Activated naive CD4-positive, alpha-beta T cell treated with anti-CD3 and anti-CD28 coated beads, Interleukin-2, amount 50 U/mL, for 24 hours (primary cell): ENCODE measurements at regions not wholly inside any gene's neighbourhood (a gene's known extent, or its start where the extent isn't known, plus 50 kb on each side); places are given as distances from the start of the nearest gene placed in this dataset.
"Not testable (repeated sequence)": the region's sequence is repeated elsewhere in the genome, so short reads cannot be mapped to it uniquely, and the experiment has no call there.

ENCODE experiments used
- H3K27ac Mint-ChIP-seq: one replicate; pipeline ENCODE4 v1.8.0; 2021; ENCODE audit warnings: mild to moderate bottlenecking, mixed read lengths
- H3K27me3 Mint-ChIP-seq: one replicate; pipeline ENCODE4 v1.8.0; 2021; ENCODE audit warnings: mixed read lengths
- H3K36me3 Mint-ChIP-seq: one replicate; pipeline ENCODE4 v1.8.0; 2021; ENCODE audit warnings: mixed read lengths
- H3K4me1 Mint-ChIP-seq: one replicate; pipeline ENCODE4 v1.8.0; 2021; ENCODE audit warnings: mixed read lengths
- H3K4me3 Mint-ChIP-seq: one replicate; pipeline ENCODE4 v1.8.0; 2021; ENCODE audit warnings: mild to moderate bottlenecking, mixed read lengths
- H3K9me3 Mint-ChIP-seq: one replicate; pipeline ENCODE4 v1.8.0; 2021; ENCODE audit warnings: mixed read lengths

GRCh38 chr17:13415871-13416416 is 185.8 kb downstream of the HS3ST3A1 start:
- Mint-ChIP-seq H3K9me3 (peaks cover 7% of the 10 kb centered on the region), H3K4me1 (no peaks in the 10 kb centered on the region), H3K27ac (no peak overlapping the region), H3K27me3 (peaks cover 13% of the 10 kb centered on the region), H3K36me3 (no peaks in the 10 kb centered on the region), H3K4me3 (no peak overlapping the region)

- not testable (repeated sequence) for H3K4me1 Mint-ChIP-seq, H3K9me3 Mint-ChIP-seq, H3K36me3 Mint-ChIP-seq, H3K4me3 Mint-ChIP-seq
- Mint-ChIP-seq H3K27ac (peak overlapping the region; percentile 6), H3K27me3 (peaks cover 11% of the 10 kb centered on the region)
Observed at GRCh38 chr17:13415200-13415599, 186.5 kb downstream of the HS3ST3A1 start.

- Mint-ChIP-seq H3K4me1 (no peaks in the 10 kb centered on the region), H3K4me3 (no peak overlapping the region), H3K27me3 (peaks cover 7% of the 10 kb centered on the region), H3K36me3 (no peaks in the 10 kb centered on the region), H3K9me3 (peaks cover 7% of the 10 kb centered on the region), H3K27ac (no peak overlapping the region)
Observed at GRCh38 chr17:13413001-13413400, 188.7 kb downstream of the HS3ST3A1 start.

GRCh38 chr17:13410874-13411273 is 190.9 kb downstream of the HS3ST3A1 start:
- no peaks in the 10 kb centered on the region for H3K4me1 Mint-ChIP-seq
- H3K27ac Mint-ChIP-seq = no peak overlapping the region
- peaks cover 5% of the 10 kb centered on the region for H3K27me3 Mint-ChIP-seq
- H3K36me3 Mint-ChIP-seq = no peaks in the 10 kb centered on the region
- H3K4me3 Mint-ChIP-seq = no peak overlapping the region
- H3K9me3 Mint-ChIP-seq = peaks cover 7% of the 10 kb centered on the region

GRCh38 chr17:13410214-13410613 is 191.5 kb downstream of the HS3ST3A1 start:
- H3K36me3 Mint-ChIP-seq = no peaks in the 10 kb centered on the region

GRCh38 chr17:13409455-13409854 is 192.3 kb downstream of the HS3ST3A1 start:
- H3K27ac Mint-ChIP-seq = no peak overlapping the region
- H3K27me3 Mint-ChIP-seq = peaks cover 5% of the 10 kb centered on the region
- no peaks in the 10 kb centered on the region for H3K9me3 Mint-ChIP-seq
- H3K4me1 Mint-ChIP-seq = no peaks in the 10 kb centered on the region
- no peak overlapping the region for H3K4me3 Mint-ChIP-seq
- no peaks in the 10 kb centered on the region for H3K36me3 Mint-ChIP-seq

More at GRCh38 chr17:13410214-13410613, 191.5 kb downstream of the HS3ST3A1 start:
- H3K4me1 Mint-ChIP-seq = no peaks in the 10 kb centered on the region
- H3K27me3 Mint-ChIP-seq = peaks cover 5% of the 10 kb centered on the region
- H3K27ac Mint-ChIP-seq = no peak overlapping the region
- no peak overlapping the region for H3K4me3 Mint-ChIP-seq
- peaks cover 2% of the 10 kb centered on the region for H3K9me3 Mint-ChIP-seq

GRCh38 chr17:13407381-13407780 is 194.3 kb downstream of the HS3ST3A1 start:
- no peak overlapping the region for H3K4me3 Mint-ChIP-seq
- no peaks in the 10 kb centered on the region for H3K4me1 Mint-ChIP-seq
- H3K27ac Mint-ChIP-seq = no peak overlapping the region
- no peaks in the 10 kb centered on the region for H3K36me3 Mint-ChIP-seq
- peaks cover 2% of the 10 kb centered on the region for H3K27me3 Mint-ChIP-seq
- H3K9me3 Mint-ChIP-seq = no peaks in the 10 kb centered on the region

GRCh38 chr17:13405807-13406206 is 195.9 kb downstream of the HS3ST3A1 start:
- Mint-ChIP-seq H3K9me3 (no peaks in the 10 kb centered on the region), H3K27ac (no peak overlapping the region), H3K27me3 (peaks cover 2% of the 10 kb centered on the region)

GRCh38 chr17:13405080-13405479 is 196.6 kb downstream of the HS3ST3A1 start:
- H3K4me1 Mint-ChIP-seq = no peaks in the 10 kb centered on the region
- H3K27ac Mint-ChIP-seq = no peak overlapping the region
- H3K9me3 Mint-ChIP-seq = no peaks in the 10 kb centered on the region
- no peaks in the 10 kb centered on the region for H3K36me3 Mint-ChIP-seq
- no peak overlapping the region for H3K4me3 Mint-ChIP-seq
- H3K27me3 Mint-ChIP-seq = peaks cover 3% of the 10 kb centered on the region

More at GRCh38 chr17:13405807-13406206, 195.9 kb downstream of the HS3ST3A1 start:
- Mint-ChIP-seq H3K36me3 (no peaks in the 10 kb centered on the region), H3K4me3 (no peak overlapping the region), H3K4me1 (no peaks in the 10 kb centered on the region)

- Mint-ChIP-seq H3K27me3 (peaks cover 3% of the 10 kb centered on the region), H3K9me3 (no peaks in the 10 kb centered on the region), H3K4me3 (no peak overlapping the region), H3K4me1 (no peaks in the 10 kb centered on the region), H3K36me3 (no peaks in the 10 kb centered on the region), H3K27ac (no peak overlapping the region)
Observed at GRCh38 chr17:13403982-13404946, 197.5 kb downstream of the HS3ST3A1 start.

- Mint-ChIP-seq H3K4me1 (no peaks in the 10 kb centered on the region), H3K4me3 (no peak overlapping the region), H3K36me3 (no peaks in the 10 kb centered on the region), H3K27me3 (peaks cover 3% of the 10 kb centered on the region), H3K9me3 (no peaks in the 10 kb centered on the region), H3K27ac (no peak overlapping the region)
Observed at GRCh38 chr17:13400491-13400890, 201.2 kb downstream of the HS3ST3A1 start.

GRCh38 chr17:13398853-13399252 is 202.9 kb downstream of the HS3ST3A1 start:
- Mint-ChIP-seq H3K27me3 (peaks cover 3% of the 10 kb centered on the region), H3K9me3 (no peaks in the 10 kb centered on the region), H3K36me3 (no peaks in the 10 kb centered on the region), H3K27ac (no peak overlapping the region), H3K4me3 (no peak overlapping the region), H3K4me1 (no peaks in the 10 kb centered on the region)

GRCh38 chr17:13398091-13398490 is 203.6 kb downstream of the HS3ST3A1 start:
- H3K4me1 Mint-ChIP-seq = no peaks in the 10 kb centered on the region
- no peaks in the 10 kb centered on the region for H3K36me3 Mint-ChIP-seq
- no peak overlapping the region for H3K27ac Mint-ChIP-seq
- no peak overlapping the region for H3K4me3 Mint-ChIP-seq
- H3K9me3 Mint-ChIP-seq = no peaks in the 10 kb centered on the region
- peaks cover 1% of the 10 kb centered on the region for H3K27me3 Mint-ChIP-seq

- Mint-ChIP-seq H3K36me3 (no peaks in the 10 kb centered on the region), H3K4me3 (no peak overlapping the region), H3K27me3 (peaks cover 1% of the 10 kb centered on the region), H3K27ac (no peak overlapping the region), H3K4me1 (no peaks in the 10 kb centered on the region), H3K9me3 (no peaks in the 10 kb centered on the region)
Observed at GRCh38 chr17:13395862-13396261, 205.9 kb downstream of the HS3ST3A1 start.

- Mint-ChIP-seq H3K27ac (peak overlapping the region; percentile 6), H3K4me1 (no peaks in the 10 kb centered on the region)
Observed at GRCh38 chr17:13395346-13395745, 206.4 kb downstream of the HS3ST3A1 start.

More at GRCh38 chr17:13395346-13395745, 206.4 kb downstream of the HS3ST3A1 start:
- H3K36me3 Mint-ChIP-seq = no peaks in the 10 kb centered on the region
- H3K4me3 Mint-ChIP-seq = no peak overlapping the region
- no peaks in the 10 kb centered on the region for H3K27me3 Mint-ChIP-seq
- no peaks in the 10 kb centered on the region for H3K9me3 Mint-ChIP-seq
